GM18907 (cell line): ENCODE measurements at regions not wholly inside any gene's neighbourhood (a gene's known extent, or its start where the extent isn't known, plus 50 kb on each side); places are given as distances from the start of the nearest gene placed in this dataset.
"Not testable (repeated sequence)": the region's sequence is repeated elsewhere in the genome, so short reads cannot be mapped to it uniquely, and the experiment has no call there.

Source experiments
- ATAC-seq: cut with Tn5 transposase; IDR thresholded peaks from one replicate; pipeline ENCODE4 v1.9.1; 2021; ENCODE audit warnings: mild to moderate bottlenecking, moderate library complexity; ENCODE audit not compliant: unreplicated experiment

- no peak for ATAC-seq
Measured at GRCh38 chr3:158882445-158882844, 80.6 kb downstream of the MFSD1 start.

- ATAC-seq = no peak
Measured at GRCh38 chr3:158896729-158897128, 94.9 kb downstream of the MFSD1 start.

DNA sequence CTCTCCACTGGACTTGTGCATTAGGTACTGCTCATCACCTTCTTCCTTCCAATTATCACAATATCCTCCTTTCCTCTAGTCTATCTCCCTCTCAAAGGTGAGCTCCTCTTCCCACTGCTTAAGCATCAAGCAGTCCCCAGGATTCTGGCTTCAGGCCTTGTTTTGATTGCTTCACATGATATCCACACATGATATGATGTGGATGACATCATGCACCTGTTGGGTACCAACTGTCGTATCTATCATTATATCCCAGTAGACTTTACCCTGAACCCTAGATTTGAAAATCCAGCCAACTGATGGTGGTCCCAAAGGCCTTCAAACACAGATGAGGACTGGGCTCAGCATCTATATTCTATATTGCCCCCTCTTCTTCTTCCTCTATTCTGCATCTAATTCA, 104.9 kb downstream of the MFSD1 start:
- no peak for ATAC-seq

DNA sequence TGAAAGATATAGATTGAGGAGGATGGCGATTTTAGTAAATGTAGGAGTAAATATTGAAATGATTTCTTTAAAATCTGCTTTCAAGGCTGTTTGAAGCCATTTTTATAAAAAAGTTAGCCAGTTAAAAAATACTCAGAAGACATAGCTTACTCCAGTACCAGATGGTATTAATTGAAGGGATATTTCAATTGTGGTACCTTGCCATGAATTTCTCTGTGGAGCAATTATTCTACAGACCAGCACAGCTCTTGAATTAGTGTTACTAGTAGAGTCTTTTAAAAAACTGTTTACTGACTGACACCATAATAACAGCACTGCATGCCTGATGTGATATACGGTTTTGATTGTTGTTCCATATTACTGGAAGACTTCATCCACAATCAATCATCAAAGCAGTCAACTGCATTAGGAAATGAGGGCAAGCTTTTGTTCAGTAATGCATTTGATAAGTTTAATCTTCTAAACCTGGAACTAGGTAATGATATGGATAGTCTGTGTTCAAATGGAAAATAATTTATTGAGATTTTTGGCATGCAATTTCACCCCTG, 106.4 kb downstream of the MFSD1 start:
- no peak for ATAC-seq

GRCh38 chr3:158909870-158910269, 108.0 kb downstream of the MFSD1 start:
- no peak for ATAC-seq

- ATAC-seq = no peak
Measured at GRCh38 chr3:158911586-158911985, 109.7 kb downstream of the MFSD1 start.

DNA sequence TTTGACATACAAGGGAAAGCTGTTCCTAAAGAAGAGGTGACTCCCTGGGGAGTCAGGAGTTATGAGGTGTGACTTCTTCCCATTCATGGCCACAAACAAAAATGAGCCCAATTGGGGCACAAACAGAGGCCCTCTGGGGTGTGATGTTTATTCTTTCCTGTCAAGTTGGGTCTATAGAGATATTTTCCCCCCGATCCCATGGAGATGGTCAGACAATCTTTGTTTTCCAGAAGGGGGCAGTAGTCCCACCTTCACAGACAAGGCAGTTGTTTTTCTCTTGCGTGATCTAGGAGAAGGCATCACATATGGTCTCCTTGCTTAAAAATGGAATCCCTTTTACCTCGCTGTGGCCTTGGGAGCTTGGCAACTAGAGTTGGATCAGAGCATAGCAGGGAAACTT, 110.3 kb downstream of the MFSD1 start:
- no peak for ATAC-seq

- no peak for ATAC-seq
Measured at GRCh38 chr3:158912621-158913020, 110.8 kb downstream of the MFSD1 start.

GRCh38 chr3:158916111-158916510, 114.3 kb downstream of the MFSD1 start:
- ATAC-seq = no peak

GRCh38 chr3:158918008-158918407, 116.2 kb downstream of the MFSD1 start:
- ATAC-seq = peak; percentile 90

GRCh38 chr3:158918451-158918850, 116.6 kb downstream of the MFSD1 start:
- no peak for ATAC-seq

DNA sequence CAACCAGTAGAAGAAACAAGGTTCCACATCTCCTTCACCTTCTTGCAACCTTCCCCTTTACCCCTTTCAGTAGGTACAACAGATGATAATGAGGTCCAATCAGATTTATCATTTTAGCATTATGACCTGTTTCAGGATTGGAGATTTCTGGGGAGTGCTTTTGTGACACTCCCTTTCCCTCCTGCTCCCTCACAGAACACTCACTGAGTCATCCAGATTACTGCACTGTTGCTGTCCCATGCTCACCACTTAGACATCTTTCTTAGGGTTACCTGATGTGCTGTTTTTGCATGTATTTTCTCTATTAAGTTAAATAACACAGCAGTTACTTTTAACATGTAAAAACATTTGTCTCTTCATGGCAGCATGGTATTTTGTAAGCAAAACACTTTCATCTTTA, 118.5 kb downstream of the MFSD1 start:
- no peak for ATAC-seq

DNA sequence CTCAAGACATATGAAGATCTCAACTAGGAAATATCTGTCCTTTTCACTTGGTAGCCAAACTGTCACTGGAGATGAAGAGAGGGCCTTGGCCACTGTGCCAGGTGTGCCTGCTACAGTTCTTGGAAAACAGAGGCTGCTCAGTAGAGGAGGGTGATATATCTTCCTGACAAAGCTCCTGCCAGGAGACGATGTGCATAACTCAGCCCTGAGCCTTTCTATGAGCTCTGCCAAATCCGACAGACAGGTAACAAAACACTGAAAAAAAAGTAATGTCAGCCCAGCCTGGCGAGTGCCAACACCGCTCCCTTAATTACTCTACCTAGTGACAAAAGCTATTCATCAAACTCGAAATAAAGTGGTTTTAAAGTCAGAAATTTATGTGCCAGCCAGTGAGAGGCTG, 123.2 kb downstream of the MFSD1 start:
- ATAC-seq = no peak

DNA sequence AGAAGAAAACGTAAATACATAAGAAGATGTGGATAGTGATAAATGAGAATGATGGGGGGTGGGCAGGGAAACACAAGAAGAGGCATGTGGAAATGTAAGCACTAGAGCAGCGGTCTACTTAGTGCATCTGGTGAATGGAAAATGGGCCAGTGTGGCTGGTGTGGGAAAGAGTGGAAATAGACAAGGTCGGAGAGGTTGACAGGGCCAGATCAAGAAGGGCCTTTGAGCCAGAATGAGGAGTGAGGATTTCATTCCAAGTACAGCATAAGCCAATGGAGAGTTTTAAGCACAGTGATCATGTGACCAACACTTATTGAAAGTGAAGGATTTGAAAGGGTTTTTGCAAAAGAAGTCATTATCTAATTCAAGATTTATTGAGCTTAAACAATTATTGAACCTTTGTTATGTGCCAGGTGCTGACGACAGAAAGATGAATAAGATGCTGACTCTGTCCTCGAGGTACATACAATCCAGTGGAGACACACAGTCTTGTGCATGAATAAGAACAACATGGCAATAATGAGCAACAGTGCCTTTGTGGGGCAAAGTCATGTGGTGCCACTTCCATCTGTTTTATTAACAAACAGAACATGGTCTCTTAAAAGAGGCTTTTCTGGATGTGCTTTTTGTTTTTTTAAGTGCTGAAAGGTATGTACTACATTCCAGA, 124.1 kb downstream of the MFSD1 start:
- ATAC-seq = no peak

DNA sequence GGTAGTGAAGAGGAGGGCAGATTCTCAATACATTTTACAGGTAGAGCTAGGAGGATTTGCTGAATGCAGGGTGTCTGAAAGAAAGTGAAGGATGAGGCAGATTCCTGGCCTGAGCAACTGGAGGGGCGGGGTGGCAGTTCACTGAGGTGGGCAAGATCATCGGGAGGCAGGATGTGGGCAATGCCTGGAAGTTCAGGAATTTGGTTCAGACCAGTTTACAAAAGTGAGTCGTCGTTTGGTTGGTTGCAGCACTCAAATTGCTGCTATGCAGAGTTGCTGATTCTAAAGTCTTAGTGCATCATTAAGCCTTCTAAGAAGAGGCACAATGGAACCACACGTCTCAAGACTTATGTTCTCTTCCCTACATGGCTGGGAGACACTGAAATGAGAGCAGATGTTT, 134.0 kb downstream of the MFSD1 start:
- no peak for ATAC-seq

DNA sequence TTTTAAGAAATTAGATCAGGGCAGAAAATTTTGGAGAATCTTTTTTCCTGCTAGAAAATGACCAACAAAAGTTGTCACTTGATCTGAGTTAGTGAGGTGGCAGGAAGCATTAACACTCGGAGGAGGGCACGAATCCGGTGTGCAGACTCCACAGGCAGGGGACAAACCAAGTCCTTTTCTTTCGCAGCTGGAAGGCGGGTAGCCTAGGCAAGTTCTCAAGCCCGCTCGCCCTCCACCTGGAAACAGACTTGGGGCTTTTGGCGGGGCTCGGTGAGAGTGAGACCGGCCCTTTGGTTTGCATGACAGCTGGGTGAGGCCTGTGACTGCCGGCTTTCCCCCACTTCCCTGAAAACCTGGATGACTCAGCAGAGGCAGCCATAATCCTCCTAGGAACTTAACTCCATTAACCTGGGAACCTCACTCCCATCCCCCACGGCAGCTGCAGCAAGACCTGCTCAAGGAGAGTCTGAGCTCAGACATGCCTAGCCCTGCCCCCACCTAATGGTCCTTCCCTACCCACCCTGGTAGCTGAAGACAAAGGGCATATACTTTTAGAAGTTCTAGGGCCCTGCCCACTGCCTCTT, 134.8 kb downstream of the MFSD1 start:
- ATAC-seq = no peak

- ATAC-seq = no peak
Measured at GRCh38 chr3:158950178-158950901, 148.5 kb downstream of the MFSD1 start.

DNA sequence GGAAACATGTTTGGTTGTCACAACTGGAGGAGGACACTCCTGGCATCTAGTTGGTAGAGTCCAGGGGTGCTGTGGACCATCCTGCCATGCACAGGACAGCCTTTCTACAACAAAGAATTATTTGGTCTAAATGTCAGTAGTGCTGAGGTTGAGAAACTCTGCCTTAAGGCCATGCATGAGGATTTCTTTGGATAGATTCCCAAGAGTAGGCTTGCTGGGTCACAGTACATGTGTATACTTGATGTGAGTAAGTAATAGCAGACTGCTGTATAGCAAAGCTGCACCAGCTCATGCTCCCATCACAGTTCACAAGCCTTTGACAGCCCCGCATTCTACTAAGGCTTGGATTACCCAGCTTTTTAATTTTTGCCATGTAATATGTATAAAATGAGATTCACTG, 151.3 kb downstream of the MFSD1 start:
- no peak for ATAC-seq

- no peak for ATAC-seq
Measured at GRCh38 chr3:158954420-158954819, 152.6 kb downstream of the MFSD1 start.

DNA sequence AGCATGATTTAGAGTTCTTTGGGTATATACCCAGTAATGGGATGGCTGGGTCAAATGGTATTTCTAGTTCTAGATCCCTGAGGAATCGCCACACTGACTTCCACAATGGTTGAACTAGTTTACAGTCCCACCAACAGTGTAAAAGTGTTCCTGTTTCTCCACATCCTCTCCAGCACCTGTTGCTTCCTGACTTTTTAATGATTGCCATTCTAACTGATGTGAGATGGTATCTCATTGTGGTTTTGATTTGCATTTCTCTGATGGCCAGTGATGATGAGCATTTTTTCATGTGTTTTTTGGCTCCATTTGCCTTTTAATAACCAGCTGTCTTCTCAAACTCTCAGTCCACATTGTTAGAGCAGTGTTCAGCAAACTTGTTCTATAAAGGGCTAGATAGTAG, 155.9 kb downstream of the MFSD1 start:
- ATAC-seq = not testable (repeated sequence)

GRCh38 chr3:158958873-158959272, 157.0 kb downstream of the MFSD1 start:
- ATAC-seq = no peak

DNA sequence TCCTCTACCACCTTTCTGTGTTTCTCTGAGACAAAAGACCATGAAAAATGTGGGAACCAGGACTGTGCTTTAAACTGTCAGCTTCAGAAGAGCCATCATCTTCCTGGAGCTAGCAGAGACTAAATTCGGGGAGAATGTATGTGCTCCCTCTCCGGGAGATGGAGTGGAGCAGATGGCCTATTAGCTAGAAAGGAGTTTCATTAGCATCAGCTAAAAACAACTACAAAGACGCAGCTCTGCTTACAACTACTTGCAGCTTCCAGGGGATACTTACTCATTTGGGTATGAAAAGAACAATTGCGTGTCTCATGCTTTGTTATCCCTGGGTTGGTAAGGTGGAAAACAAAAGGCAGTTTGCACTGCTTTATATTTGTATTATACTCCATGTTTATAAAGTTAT, 159.6 kb downstream of the MFSD1 start:
- no peak for ATAC-seq
